ENCODE measurements at regions not wholly inside any gene's neighbourhood (a gene's known extent, or its start where the extent isn't known, plus 50 kb on each side); places are given as distances from the start of the nearest gene placed in this dataset.
A peak's percentile ranks its signal among the peaks of the same experiment; 100 is the strongest.

- H3K9me3 ChIP-seq, result no peaks in the 10 kb centered on the region
- no peaks in the 10 kb centered on the region for H3K36me3 ChIP-seq
- intact Hi-C loops (cut with DNase I; ENCODE audit: low total_unique reads), result no loop called here
- in situ Hi-C loops (cut with MboI; ENCODE audit: low pct_ligation_motif_present in 1 of 4, low pct_unique_long_range_greater_than_20kb in 1 of 4, low sequenced_read_pairs in 3 of 4), result no loop called here
- no peak for DNase-seq
- no peaks in the 10 kb centered on the region for H3K27me3 ChIP-seq
- H3K27ac ChIP-seq, result no peak overlapping the region
- 31 to 39% methylated on average over 2 of the region's 2 CpGs for WGBS, 2 donors (ENCODE audit: low coverage in 1 of 2)
- H3K4me3 ChIP-seq, result no peak overlapping the region
- TF ChIP-seq EP300 (IDR thresholded peaks at IDR 0.05; ENCODE audit: low read depth), result no peak
- TF ChIP-seq, protein P1, sequence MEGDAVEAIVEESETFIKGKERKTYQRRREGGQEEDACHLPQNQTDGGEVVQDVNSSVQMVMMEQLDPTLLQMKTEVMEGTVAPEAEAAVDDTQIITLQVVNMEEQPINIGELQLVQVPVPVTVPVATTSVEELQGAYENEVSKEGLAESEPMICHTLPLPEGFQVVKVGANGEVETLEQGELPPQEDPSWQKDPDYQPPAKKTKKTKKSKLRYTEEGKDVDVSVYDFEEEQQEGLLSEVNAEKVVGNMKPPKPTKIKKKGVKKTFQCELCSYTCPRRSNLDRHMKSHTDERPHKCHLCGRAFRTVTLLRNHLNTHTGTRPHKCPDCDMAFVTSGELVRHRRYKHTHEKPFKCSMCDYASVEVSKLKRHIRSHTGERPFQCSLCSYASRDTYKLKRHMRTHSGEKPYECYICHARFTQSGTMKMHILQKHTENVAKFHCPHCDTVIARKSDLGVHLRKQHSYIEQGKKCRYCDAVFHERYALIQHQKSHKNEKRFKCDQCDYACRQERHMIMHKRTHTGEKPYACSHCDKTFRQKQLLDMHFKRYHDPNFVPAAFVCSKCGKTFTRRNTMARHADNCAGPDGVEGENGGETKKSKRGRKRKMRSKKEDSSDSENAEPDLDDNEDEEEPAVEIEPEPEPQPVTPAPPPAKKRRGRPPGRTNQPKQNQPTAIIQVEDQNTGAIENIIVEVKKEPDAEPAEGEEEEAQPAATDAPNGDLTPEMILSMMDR (IDR thresholded peaks at IDR 0.05), result peak; percentile 45 to 73 (median 68)
- no peak for TF ChIP-seq POLR2AphosphoS5 (IDR thresholded peaks at IDR 0.05)
- TF ChIP-seq POLR2A (IDR thresholded peaks at IDR 0.05), result no peak
- no peaks in the 10 kb centered on the region for H3K4me1 ChIP-seq
Observed at GRCh38 chr4:103934178-103934789, 214.5 kb upstream of the TACR3 start.

DNA sequence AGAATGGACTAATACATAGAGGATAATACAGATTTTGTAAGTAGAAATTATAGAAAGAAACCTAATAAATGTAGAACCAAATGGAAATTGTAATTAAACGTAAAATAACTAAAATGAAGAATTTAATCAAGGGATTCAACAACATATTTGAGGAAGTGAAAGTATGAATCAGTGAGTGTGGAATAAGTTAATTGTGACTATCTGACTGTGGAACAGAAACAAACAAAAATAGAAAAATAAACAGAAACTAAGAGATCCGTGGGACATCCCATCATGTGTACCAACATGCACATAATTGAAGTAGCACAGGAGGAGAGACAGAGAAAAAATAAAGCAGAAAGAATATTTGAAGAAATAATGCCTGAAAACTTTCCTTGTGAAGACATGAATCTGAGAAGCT, 208.6 kb upstream of the TACR3 start:
- no peak for DNase-seq
- no peaks in the 10 kb centered on the region for H3K9me3 ChIP-seq
- H3K36me3 ChIP-seq, result no peaks in the 10 kb centered on the region
- in situ Hi-C loops (cut with MboI; ENCODE audit: low pct_ligation_motif_present in 1 of 4, low pct_unique_long_range_greater_than_20kb in 1 of 4, low sequenced_read_pairs in 3 of 4), result no loop called here
- intact Hi-C loops (cut with DNase I; ENCODE audit: low total_unique reads), result no loop called here
- H3K27ac ChIP-seq, result no peak overlapping the region
- no peaks in the 10 kb centered on the region for H3K27me3 ChIP-seq
- TF ChIP-seq, protein P1 (IDR thresholded peaks at IDR 0.05), result no peak
- TF ChIP-seq EP300 (IDR thresholded peaks at IDR 0.05; ENCODE audit: low read depth), result no peak
- no peak for TF ChIP-seq POLR2A (IDR thresholded peaks at IDR 0.05)
- TF ChIP-seq POLR2AphosphoS5 (IDR thresholded peaks at IDR 0.05), result no peak
- 54 to 57% methylated on average over 2 of the region's 2 CpGs for WGBS, 2 donors (ENCODE audit: low coverage in 1 of 2)
- no peaks in the 10 kb centered on the region for H3K4me1 ChIP-seq
- H3K4me3 ChIP-seq, result no peak overlapping the region

DNA sequence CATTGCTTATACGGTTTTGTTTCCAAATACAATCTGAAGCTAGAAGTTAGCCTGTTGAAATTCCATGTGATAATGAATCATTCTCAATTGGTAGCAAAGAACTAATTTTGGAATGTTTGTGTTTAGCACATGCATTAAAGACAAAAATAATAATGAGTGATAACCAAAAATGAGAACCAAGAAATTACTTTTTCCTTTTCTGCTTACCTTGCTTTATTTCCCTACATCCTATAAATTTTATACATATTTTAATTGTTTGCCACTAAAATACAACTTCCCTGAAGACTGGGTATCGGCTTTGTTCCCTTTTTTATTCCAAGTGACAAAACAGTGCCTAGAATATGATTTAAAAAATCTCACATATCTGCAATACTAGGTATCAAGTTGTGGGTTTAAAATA, 203.8 kb upstream of the TACR3 start:
- no peak for DNase-seq
- no peak for TF ChIP-seq POLR2A (IDR thresholded peaks at IDR 0.05)
- no peak for TF ChIP-seq POLR2AphosphoS5 (IDR thresholded peaks at IDR 0.05)
- TF ChIP-seq, protein P1 (IDR thresholded peaks at IDR 0.05), result no peak
- no peak for TF ChIP-seq EP300 (IDR thresholded peaks at IDR 0.05; ENCODE audit: low read depth)
- in situ Hi-C loops (cut with MboI; ENCODE audit: low pct_ligation_motif_present in 1 of 4, low pct_unique_long_range_greater_than_20kb in 1 of 4, low sequenced_read_pairs in 3 of 4) (no loop called here), intact Hi-C loops (cut with DNase I; ENCODE audit: low total_unique reads) (no loop called here)
- Histone ChIP-seq H3K4me3 (no peak overlapping the region), H3K27ac (no peak overlapping the region), H3K27me3 (no peaks in the 10 kb centered on the region), H3K36me3 (no peaks in the 10 kb centered on the region), H3K9me3 (no peaks in the 10 kb centered on the region), H3K4me1 (no peaks in the 10 kb centered on the region)
- WGBS, 2 donors (ENCODE audit: low coverage in 1 of 2), result 68 to 73% methylated on average over 2 of the region's 2 CpGs

DNA sequence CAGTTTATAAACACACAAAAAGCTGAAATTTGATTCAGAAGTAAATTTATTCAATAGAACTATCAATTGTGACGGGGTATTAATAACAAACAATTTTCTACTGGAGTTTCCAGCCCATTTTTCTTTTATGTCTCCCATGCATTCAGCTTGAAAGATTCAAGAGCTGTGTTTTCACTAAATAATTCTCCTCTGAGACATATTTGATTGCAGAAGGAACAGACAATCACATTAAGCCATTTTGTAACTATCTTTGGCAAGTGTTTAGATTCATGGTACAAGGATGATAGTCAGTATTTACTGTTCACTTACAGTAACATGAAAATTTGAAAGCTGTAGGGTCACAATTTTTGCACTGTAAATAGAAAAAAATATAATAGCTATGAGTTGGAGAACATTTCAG, 198.4 kb upstream of the TACR3 start:
- H3K27ac ChIP-seq, result no peak overlapping the region
- no peak for DNase-seq
- no peaks in the 10 kb centered on the region for H3K36me3 ChIP-seq
- H3K4me1 ChIP-seq, result no peaks in the 10 kb centered on the region
- in situ Hi-C loops (cut with MboI; ENCODE audit: low pct_ligation_motif_present in 1 of 4, low pct_unique_long_range_greater_than_20kb in 1 of 4, low sequenced_read_pairs in 3 of 4), result no loop called here
- no peaks in the 10 kb centered on the region for H3K9me3 ChIP-seq
- 71 to 80% methylated on average over 1 of the region's 1 CpG for WGBS, 2 donors (ENCODE audit: low coverage in 1 of 2)
- intact Hi-C loops (cut with DNase I; ENCODE audit: low total_unique reads), result no loop called here
- H3K27me3 ChIP-seq, result no peaks in the 10 kb centered on the region
- TF ChIP-seq EP300 (IDR thresholded peaks at IDR 0.05; ENCODE audit: low read depth) (no peak), POLR2A (IDR thresholded peaks at IDR 0.05) (no peak), POLR2AphosphoS5 (IDR thresholded peaks at IDR 0.05) (no peak)
- TF ChIP-seq, protein P1 (IDR thresholded peaks at IDR 0.05), result no peak
- no peak overlapping the region for H3K4me3 ChIP-seq

All from transverse colon (tissue), 4 donors.